ENCODE measurements at regions not wholly inside any gene's neighbourhood (a gene's known extent, or its start where the extent isn't known, plus 50 kb on each side); places are given as distances from the start of the nearest gene placed in this dataset.

DNA sequence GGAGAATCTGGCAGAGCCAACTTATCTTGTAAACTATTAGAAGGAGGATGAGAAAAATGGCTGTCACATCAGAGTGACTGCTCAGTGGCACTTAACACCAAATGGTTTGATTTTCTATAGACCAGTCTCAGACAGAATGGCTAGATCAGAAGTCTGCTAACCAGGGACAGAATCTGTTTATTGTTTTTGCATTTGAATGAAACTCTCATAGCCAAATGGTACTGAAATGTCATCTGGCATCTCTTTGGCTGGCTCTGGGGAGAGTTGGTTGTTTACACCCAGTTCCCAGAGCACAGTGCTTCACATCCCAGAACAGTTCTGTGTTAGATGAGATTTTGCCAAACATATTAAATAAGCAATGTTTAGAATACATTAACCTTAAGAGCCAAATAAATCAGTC, 106.6 kb upstream of the HMHB1 start:
- in situ Hi-C loops (cut with HindIII; ENCODE audit: extremely low pct_ligation_motif_present, low pct_unique_long_range_greater_than_20kb) = no loop called here
- no peak for ATAC-seq
- no peak for TF ChIP-seq NFKBIZ (CRISPR knock-in tag; IDR thresholded peaks at IDR 0.05)

DNA sequence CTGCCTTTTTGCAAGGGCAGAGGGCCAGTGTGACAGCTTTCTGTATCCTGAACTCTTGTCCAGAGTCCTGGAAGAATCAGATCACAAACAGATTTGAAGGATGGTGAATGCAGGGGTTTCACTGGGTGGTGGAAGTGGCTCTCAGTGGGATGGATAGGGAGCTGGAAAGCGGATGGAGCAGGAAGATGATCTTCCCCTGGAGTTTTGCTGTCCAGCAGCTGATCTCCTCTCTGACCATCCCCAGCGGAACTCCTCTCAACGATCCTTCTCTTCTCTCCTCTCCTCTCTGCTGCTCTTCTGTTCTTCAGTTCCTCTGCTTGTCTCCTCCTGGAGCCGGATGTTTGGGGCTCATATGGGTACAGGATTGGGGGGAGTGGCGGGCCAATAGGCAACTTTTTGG, 108.3 kb upstream of the HMHB1 start:
- CTCF ChIA-PET (ENCODE audit: low intra/inter-chr PET ratio, low total read pairs) = no interaction called here
- H4K20me1 ChIP-seq (ENCODE audit: insufficient read depth, low read length) = no peaks in the 10 kb centered on the region
- H3K4me1 ChIP-seq (ENCODE audit: insufficient read depth, low read length) = no peaks in the 10 kb centered on the region
- in situ Hi-C loops (cut with HindIII; ENCODE audit: extremely low pct_ligation_motif_present, low pct_unique_long_range_greater_than_20kb) = no loop called here
- H2AFZ ChIP-seq (ENCODE audit: low read length) = no peak overlapping the region
- BruUV-seq (replicated peaks) = no TSS peak
- POLR2A ChIA-PET = no interaction called here
- peaks cover 1 to 3% of the 10 kb centered on the region in 2 experiments; a peak in 4 of 5 replicates for H3K27me3 ChIP-seq (ENCODE audit: control insufficient read depth in 1 of 2, insufficient read depth in 2 of 2, low read length in 2 of 2)
- intact Hi-C loops (cut with micrococcal nuclease; ENCODE audit: unreplicated experiment) = no loop called here
- no peak for DNase-seq (ENCODE audit: low spot score)
- no peaks in the 10 kb centered on the region for H3K79me2 ChIP-seq (ENCODE audit: insufficient read depth, low read length)
- 30% methylated on average over 5 of the region's 5 CpGs for WGBS (ENCODE audit: low lambda C conversion rate)
- no peak overlapping the region for H3K4me2 ChIP-seq (ENCODE audit: low read depth, low read length)
- no peak for ATAC-seq
- no peak for FAIRE-seq
- no peaks in the 10 kb centered on the region for H3K36me3 ChIP-seq (replicated peaks in 1 of 2; ENCODE audit: control insufficient read depth in 1 of 2, insufficient read depth in 2 of 2, low read length in 2 of 2)
- no peak overlapping the region for H3K27ac ChIP-seq (ENCODE audit: extremely low read length, insufficient read depth, low read length)
- no peak overlapping the region for H3K4me3 ChIP-seq (replicated peaks in 1 of 3; ENCODE audit: insufficient read depth in 1 of 3, low read depth in 2 of 3, low read length in 3 of 3)
- H3K9me3 ChIP-seq (ENCODE audit: low read length) = no peaks in the 10 kb centered on the region
- no peak overlapping the region for H3K9ac ChIP-seq (ENCODE audit: insufficient read depth, low read depth, low read length)
- TF ChIP-seq, protein P1, sequence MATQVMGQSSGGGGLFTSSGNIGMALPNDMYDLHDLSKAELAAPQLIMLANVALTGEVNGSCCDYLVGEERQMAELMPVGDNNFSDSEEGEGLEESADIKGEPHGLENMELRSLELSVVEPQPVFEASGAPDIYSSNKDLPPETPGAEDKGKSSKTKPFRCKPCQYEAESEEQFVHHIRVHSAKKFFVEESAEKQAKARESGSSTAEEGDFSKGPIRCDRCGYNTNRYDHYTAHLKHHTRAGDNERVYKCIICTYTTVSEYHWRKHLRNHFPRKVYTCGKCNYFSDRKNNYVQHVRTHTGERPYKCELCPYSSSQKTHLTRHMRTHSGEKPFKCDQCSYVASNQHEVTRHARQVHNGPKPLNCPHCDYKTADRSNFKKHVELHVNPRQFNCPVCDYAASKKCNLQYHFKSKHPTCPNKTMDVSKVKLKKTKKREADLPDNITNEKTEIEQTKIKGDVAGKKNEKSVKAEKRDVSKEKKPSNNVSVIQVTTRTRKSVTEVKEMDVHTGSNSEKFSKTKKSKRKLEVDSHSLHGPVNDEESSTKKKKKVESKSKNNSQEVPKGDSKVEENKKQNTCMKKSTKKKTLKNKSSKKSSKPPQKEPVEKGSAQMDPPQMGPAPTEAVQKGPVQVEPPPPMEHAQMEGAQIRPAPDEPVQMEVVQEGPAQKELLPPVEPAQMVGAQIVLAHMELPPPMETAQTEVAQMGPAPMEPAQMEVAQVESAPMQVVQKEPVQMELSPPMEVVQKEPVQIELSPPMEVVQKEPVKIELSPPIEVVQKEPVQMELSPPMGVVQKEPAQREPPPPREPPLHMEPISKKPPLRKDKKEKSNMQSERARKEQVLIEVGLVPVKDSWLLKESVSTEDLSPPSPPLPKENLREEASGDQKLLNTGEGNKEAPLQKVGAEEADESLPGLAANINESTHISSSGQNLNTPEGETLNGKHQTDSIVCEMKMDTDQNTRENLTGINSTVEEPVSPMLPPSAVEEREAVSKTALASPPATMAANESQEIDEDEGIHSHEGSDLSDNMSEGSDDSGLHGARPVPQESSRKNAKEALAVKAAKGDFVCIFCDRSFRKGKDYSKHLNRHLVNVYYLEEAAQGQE (IDR thresholded peaks at IDR 0.05; ENCODE audit: borderline replicate concordance in 1 of 2, low read depth in 1 of 2, low read length in 2 of 2) = peak in 1 of 2 experiments; percentile 68; a peak in 1 of 4 replicates
- TF ChIP-seq, protein P2, sequence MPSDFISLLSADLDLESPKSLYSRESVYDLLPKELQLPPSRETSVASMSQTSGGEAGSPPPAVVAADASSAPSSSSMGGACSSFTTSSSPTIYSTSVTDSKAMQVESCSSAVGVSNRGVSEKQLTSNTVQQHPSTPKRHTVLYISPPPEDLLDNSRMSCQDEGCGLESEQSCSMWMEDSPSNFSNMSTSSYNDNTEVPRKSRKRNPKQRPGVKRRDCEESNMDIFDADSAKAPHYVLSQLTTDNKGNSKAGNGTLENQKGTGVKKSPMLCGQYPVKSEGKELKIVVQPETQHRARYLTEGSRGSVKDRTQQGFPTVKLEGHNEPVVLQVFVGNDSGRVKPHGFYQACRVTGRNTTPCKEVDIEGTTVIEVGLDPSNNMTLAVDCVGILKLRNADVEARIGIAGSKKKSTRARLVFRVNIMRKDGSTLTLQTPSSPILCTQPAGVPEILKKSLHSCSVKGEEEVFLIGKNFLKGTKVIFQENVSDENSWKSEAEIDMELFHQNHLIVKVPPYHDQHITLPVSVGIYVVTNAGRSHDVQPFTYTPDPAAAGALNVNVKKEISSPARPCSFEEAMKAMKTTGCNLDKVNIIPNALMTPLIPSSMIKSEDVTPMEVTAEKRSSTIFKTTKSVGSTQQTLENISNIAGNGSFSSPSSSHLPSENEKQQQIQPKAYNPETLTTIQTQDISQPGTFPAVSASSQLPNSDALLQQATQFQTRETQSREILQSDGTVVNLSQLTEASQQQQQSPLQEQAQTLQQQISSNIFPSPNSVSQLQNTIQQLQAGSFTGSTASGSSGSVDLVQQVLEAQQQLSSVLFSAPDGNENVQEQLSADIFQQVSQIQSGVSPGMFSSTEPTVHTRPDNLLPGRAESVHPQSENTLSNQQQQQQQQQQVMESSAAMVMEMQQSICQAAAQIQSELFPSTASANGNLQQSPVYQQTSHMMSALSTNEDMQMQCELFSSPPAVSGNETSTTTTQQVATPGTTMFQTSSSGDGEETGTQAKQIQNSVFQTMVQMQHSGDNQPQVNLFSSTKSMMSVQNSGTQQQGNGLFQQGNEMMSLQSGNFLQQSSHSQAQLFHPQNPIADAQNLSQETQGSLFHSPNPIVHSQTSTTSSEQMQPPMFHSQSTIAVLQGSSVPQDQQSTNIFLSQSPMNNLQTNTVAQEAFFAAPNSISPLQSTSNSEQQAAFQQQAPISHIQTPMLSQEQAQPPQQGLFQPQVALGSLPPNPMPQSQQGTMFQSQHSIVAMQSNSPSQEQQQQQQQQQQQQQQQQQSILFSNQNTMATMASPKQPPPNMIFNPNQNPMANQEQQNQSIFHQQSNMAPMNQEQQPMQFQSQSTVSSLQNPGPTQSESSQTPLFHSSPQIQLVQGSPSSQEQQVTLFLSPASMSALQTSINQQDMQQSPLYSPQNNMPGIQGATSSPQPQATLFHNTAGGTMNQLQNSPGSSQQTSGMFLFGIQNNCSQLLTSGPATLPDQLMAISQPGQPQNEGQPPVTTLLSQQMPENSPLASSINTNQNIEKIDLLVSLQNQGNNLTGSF (CRISPR knock-in tag; IDR thresholded peaks at IDR 0.05) = no peak

More for the DNA sequence above, 106.6 kb upstream of the HMHB1 start:
- BruUV-seq (replicated peaks) = no TSS peak
- H2AFZ ChIP-seq (ENCODE audit: low read length) = no peak overlapping the region
- no peak overlapping the region for H3K27ac ChIP-seq (ENCODE audit: extremely low read length, insufficient read depth, low read length)
- no peaks in the 10 kb centered on the region for H3K36me3 ChIP-seq (replicated peaks in 1 of 2; ENCODE audit: control insufficient read depth in 1 of 2, insufficient read depth in 2 of 2, low read length in 2 of 2)
- CTCF ChIA-PET (ENCODE audit: low intra/inter-chr PET ratio, low total read pairs) = no interaction called here
- no peaks in the 10 kb centered on the region for H3K9me3 ChIP-seq (ENCODE audit: low read length)
- DNase-seq (ENCODE audit: low spot score) (no peak), FAIRE-seq (no peak)
- peaks cover 0 to 7% of the 10 kb centered on the region in 2 experiments; a peak in 3 of 5 replicates for H3K27me3 ChIP-seq (ENCODE audit: control insufficient read depth in 1 of 2, insufficient read depth in 2 of 2, low read length in 2 of 2)
- no peaks in the 10 kb centered on the region for H3K4me1 ChIP-seq (ENCODE audit: insufficient read depth, low read length)
- H3K9ac ChIP-seq (ENCODE audit: insufficient read depth, low read depth, low read length) = no peak overlapping the region
- H3K79me2 ChIP-seq (ENCODE audit: insufficient read depth, low read length) = no peaks in the 10 kb centered on the region
- no peak overlapping the region for H3K4me3 ChIP-seq (replicated peaks in 1 of 3; ENCODE audit: insufficient read depth in 1 of 3, low read depth in 2 of 3, low read length in 3 of 3)
- H4K20me1 ChIP-seq (ENCODE audit: insufficient read depth, low read length) = no peaks in the 10 kb centered on the region
- POLR2A ChIA-PET = no interaction called here
- intact Hi-C loops (cut with micrococcal nuclease; ENCODE audit: unreplicated experiment) = no loop called here
- H3K4me2 ChIP-seq (ENCODE audit: low read depth, low read length) = no peak overlapping the region

Measured in HepG2 (cell line).